Testis (tissue), 2 donors: ENCODE measurements at regions not wholly inside any gene's neighbourhood (a gene's known extent, or its start where the extent isn't known, plus 50 kb on each side); places are given as distances from the start of the nearest gene placed in this dataset.

Experiments used
- DNase-seq: peaks from one replicate; pipeline ENCODE4 v3.0.0-alpha.2; 2019
- H3K27ac ChIP-seq, 2 donors: fragments of 200-600 bp; sonication (generic); one replicate each; pipeline ENCODE4 v1.5.1; 2019
- H3K27me3 ChIP-seq: fragments of 200-600 bp; sonication (generic); one replicate; pipeline ENCODE4 v1.5.1; 2019
- H3K36me3 ChIP-seq: fragments of 200-600 bp; sonication (generic); one replicate; pipeline ENCODE4 v1.5.1; 2017; ENCODE audit warnings: low read depth; ENCODE audit errors: missing control alignments
- H3K4me1 ChIP-seq: fragments of 200-600 bp; sonication (generic); one replicate; pipeline ENCODE4 v1.5.1; 2019
- H3K4me3 ChIP-seq, 2 donors: fragments of 200-600 bp; sonication (generic); one replicate each; pipeline ENCODE4 v1.5.1; 2017 to 2019
- H3K9me3 ChIP-seq: fragments of 200-600 bp; sonication (generic); one replicate; pipeline ENCODE4 v1.5.1; 2017
- POLR2A ChIP-seq: fragments of 450-650 bp; IDR thresholded peaks from one replicate; pipeline ENCODE4 v1.6.1; 2017; ENCODE audit warnings: antibody characterized with exemption, mild to moderate bottlenecking, moderate library complexity
- WGBS, 2 donors: methylation state at CpG; one replicate each; pipeline ENCODE4 v1.1.5; 2018; 5-methylcytosine and 5-hydroxymethylcytosine counted together
- intact Hi-C: fragments of 100-400 bp; cut with DNase I; formaldehyde crosslinking; loops from one replicate; pipeline ENCODE4 v1.15.1; 2023; ENCODE audit warnings: low total_unique reads
- TF ChIP-seq, protein P1 (sequence below), 3 experiments: fragments of 450-650 bp in 2 of 3; fragments of 200-600 bp in 1 of 3; sonication (generic) in 1 of 3; IDR thresholded peaks; one replicate each; pipeline ENCODE4 v1.5.1; 2016 to 2019; ENCODE audit warnings: antibody characterized with exemption in 3 of 3, mild to moderate bottlenecking in 2 of 3, moderate library complexity in 1 of 3

- intact Hi-C loops, result no loop called here
These were observed 1042.3 kb upstream of the NRXN1 start for GRCh38 chr2:52074130-52074719.

GRCh38 chr2:52072949-52073348 lies 1041.0 kb upstream of the NRXN1 start:
- H3K36me3 ChIP-seq, result no peaks in the 10 kb centered on the region
- TF ChIP-seq, protein P1, sequence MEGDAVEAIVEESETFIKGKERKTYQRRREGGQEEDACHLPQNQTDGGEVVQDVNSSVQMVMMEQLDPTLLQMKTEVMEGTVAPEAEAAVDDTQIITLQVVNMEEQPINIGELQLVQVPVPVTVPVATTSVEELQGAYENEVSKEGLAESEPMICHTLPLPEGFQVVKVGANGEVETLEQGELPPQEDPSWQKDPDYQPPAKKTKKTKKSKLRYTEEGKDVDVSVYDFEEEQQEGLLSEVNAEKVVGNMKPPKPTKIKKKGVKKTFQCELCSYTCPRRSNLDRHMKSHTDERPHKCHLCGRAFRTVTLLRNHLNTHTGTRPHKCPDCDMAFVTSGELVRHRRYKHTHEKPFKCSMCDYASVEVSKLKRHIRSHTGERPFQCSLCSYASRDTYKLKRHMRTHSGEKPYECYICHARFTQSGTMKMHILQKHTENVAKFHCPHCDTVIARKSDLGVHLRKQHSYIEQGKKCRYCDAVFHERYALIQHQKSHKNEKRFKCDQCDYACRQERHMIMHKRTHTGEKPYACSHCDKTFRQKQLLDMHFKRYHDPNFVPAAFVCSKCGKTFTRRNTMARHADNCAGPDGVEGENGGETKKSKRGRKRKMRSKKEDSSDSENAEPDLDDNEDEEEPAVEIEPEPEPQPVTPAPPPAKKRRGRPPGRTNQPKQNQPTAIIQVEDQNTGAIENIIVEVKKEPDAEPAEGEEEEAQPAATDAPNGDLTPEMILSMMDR (IDR thresholded peaks at IDR 0.05), result no peak
- H3K9me3 ChIP-seq, result no peaks in the 10 kb centered on the region
- intact Hi-C loops, result no loop called here
- no peak overlapping the region for H3K27ac ChIP-seq
- no peak for DNase-seq
- no peaks in the 10 kb centered on the region for H3K27me3 ChIP-seq
- H3K4me1 ChIP-seq, result no peaks in the 10 kb centered on the region
- H3K4me3 ChIP-seq, result no peak overlapping the region
- whole genome bisulfite sequencing, 2 donors, result 57 to 86% methylated on average over 2 of the region's 2 CpGs

More at GRCh38 chr2:52074130-52074719, 1042.3 kb upstream of the NRXN1 start:
- TF ChIP-seq POLR2A, result no peak
- TF ChIP-seq, protein P1 (IDR thresholded peaks at IDR 0.05), result no peak
- no peak for DNase-seq
- 91 to 97% methylated on average over 4 of the region's 4 CpGs for WGBS, 2 donors
- no peaks in the 10 kb centered on the region for H3K9me3 ChIP-seq
- H3K4me1 ChIP-seq, result no peaks in the 10 kb centered on the region
- H3K27ac ChIP-seq, result no peak overlapping the region
- H3K36me3 ChIP-seq, result no peaks in the 10 kb centered on the region
- H3K4me3 ChIP-seq, result no peak overlapping the region
- H3K27me3 ChIP-seq, result no peaks in the 10 kb centered on the region

DNA sequence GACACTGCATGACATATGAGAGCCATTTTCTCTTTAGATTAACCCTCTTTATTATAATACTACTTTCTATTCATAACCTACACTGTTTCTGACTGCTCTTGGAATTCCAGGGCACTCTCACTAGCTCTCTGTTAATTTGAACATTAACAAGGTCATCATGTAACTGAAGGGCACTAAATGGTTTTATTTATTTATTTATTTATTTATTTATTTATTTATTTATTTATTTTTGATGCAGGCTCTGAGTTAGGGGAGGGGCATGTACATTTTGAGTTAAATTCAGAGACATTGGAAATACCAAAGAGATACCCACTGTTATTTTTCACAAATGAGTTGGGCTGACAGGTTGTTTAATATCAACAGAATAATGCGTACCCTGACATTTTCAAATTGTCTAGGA lies 1038.7 kb upstream of the NRXN1 start:
- no peak for TF ChIP-seq POLR2A
- TF ChIP-seq, protein P1 (IDR thresholded peaks at IDR 0.05), result no peak
- intact Hi-C loops, result no loop called here
- DNase-seq, result no peak
- no peaks in the 10 kb centered on the region for H3K9me3 ChIP-seq
- no peak overlapping the region for H3K27ac ChIP-seq
- no peaks in the 10 kb centered on the region for H3K36me3 ChIP-seq
- no peaks in the 10 kb centered on the region for H3K27me3 ChIP-seq
- 92 to 100% methylated on average over 1 of the region's 1 CpG for WGBS, 2 donors
- no peaks in the 10 kb centered on the region for H3K4me1 ChIP-seq
- no peak overlapping the region for H3K4me3 ChIP-seq

DNA sequence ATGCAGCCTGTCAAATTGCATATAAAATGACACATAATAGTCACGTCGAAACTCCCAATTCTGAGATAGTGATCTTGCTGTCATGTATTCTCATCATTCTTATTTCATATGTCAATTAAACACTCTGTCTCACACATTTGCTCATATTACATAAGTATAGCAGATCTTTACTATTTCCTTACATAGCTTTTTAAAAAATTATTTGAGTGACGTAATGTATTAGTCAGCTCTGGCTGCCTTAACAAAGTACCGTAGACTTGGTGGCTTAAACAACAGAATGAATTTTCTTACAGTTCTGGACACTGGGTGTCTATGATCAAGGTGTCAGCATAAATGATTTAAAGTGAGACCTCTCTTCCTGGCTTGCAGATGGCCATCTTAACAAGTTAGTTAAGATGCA lies 1032.3 kb upstream of the NRXN1 start:
- TF ChIP-seq POLR2A, result no peak
- TF ChIP-seq, protein P1 (IDR thresholded peaks at IDR 0.05), result no peak
- Histone ChIP-seq H3K36me3 (no peaks in the 10 kb centered on the region), H3K4me1 (no peaks in the 10 kb centered on the region), H3K4me3 (no peak overlapping the region), H3K27me3 (no peaks in the 10 kb centered on the region), H3K9me3 (no peaks in the 10 kb centered on the region), H3K27ac (no peak overlapping the region)
- WGBS, 2 donors, result 91 to 92% methylated on average over 4 of the region's 4 CpGs
- no peak for DNase-seq
- intact Hi-C loops, result no loop called here

DNA sequence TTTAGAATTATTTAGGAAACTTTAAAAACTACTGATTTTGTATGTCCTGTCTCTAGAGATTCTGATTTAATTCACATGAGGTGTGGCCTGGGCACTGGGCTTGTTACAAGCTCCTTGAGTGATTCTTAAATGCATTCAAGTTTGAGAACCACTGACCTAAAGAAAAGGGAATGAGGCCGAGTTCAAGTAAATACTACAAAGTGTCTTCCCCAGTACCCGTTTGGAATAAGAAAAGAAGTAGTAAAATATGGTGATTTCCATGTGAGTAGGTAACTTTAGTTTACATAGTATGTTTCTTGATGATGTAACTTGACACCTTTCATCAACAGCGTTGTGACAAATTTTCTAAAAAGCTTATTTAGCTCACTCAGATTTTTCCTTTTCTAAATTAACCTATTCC lies 1022.9 kb upstream of the NRXN1 start:
- H3K4me3 ChIP-seq, result no peak overlapping the region
- WGBS, 2 donors, result 52 to 55% methylated on average over 3 of the region's 3 CpGs
- H3K4me1 ChIP-seq, result no peaks in the 10 kb centered on the region
- no peak for TF ChIP-seq POLR2A
- TF ChIP-seq, protein P1 (IDR thresholded peaks at IDR 0.05), result no peak
- H3K36me3 ChIP-seq, result no peaks in the 10 kb centered on the region
- no peaks in the 10 kb centered on the region for H3K27me3 ChIP-seq
- H3K9me3 ChIP-seq, result no peaks in the 10 kb centered on the region
- intact Hi-C loops, result no loop called here
- no peak overlapping the region for H3K27ac ChIP-seq
- DNase-seq, result no peak
